ENCODE measurements at regions not wholly inside any gene's neighbourhood (a gene's known extent, or its start where the extent isn't known, plus 50 kb on each side); places are given as distances from the start of the nearest gene placed in this dataset.
"Not testable (repeated sequence)": the region's sequence is repeated elsewhere in the genome, so short reads cannot be mapped to it uniquely, and the experiment has no call there.

- not testable (repeated sequence) for TF ChIP-seq EP300, CTCF (IDR thresholded peaks at IDR 0.05)
Observed at GRCh38 chr7:104959483-104959882, 54.5 kb upstream of the KMT2E start.
